ENCODE measurements at regions not wholly inside any gene's neighbourhood (a gene's known extent, or its start where the extent isn't known, plus 50 kb on each side); places are given as distances from the start of the nearest gene placed in this dataset.
"Not testable (repeated sequence)": the region's sequence is repeated elsewhere in the genome, so short reads cannot be mapped to it uniquely, and the experiment has no call there.

DNA sequence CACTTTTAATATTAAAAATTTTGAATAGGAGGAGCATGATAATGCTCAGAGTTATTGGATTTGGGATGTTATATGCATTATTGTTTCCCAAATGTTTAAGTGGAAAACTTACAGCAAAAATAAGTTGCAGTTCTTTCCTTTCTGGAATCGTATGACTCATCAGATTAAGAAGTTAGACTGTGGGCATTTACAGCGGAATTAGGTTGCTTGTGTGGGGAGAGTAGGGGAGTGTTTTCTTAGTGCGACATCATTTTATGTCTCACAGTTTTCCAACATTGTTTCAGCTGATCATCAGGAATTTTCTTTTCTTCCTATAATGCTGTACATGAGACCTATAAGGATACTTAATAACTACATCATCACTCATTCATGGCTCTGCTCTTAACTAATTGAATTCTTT lies 1631.8 kb downstream of the CDH8 start:
- H3K36me3 ChIP-seq (ENCODE audit: control insufficient read depth, insufficient read depth, low read length), result no peaks in the 10 kb centered on the region
- BruUV-seq (replicated peaks), result no TSS peak
- H3K4me1 ChIP-seq (ENCODE audit: control insufficient read depth, insufficient read depth, low read length), result no peaks in the 10 kb centered on the region
- H3K4me3 ChIP-seq (ENCODE audit: low read depth in 2 of 2, low read length in 2 of 2), result no peak overlapping the region
- H3K27ac ChIP-seq (ENCODE audit: low read length), result no peak overlapping the region
- DNase-seq (ENCODE audit: low read depth, low spot score), result no peak
- no peaks in the 10 kb centered on the region for H3K9me3 ChIP-seq (ENCODE audit: control insufficient read depth, insufficient read depth, low read depth, low read length)
- no peaks in the 10 kb centered on the region for H3K27me3 ChIP-seq (ENCODE audit: control insufficient read depth, insufficient read depth, low read length)
- ChIA-PET POLR2A (interaction anchor here (0.5 kb wide), 1 partner anchor 306 kb away, joined by 4 read pairs; no protein-coding TSS in a partner anchor), CTCF (no interaction called here)
- no peak for TF ChIP-seq SIN3A (IDR thresholded peaks at IDR 0.05; ENCODE audit: borderline replicate concordance, insufficient read depth, low read depth, low read length)
- TF ChIP-seq, protein P1, sequence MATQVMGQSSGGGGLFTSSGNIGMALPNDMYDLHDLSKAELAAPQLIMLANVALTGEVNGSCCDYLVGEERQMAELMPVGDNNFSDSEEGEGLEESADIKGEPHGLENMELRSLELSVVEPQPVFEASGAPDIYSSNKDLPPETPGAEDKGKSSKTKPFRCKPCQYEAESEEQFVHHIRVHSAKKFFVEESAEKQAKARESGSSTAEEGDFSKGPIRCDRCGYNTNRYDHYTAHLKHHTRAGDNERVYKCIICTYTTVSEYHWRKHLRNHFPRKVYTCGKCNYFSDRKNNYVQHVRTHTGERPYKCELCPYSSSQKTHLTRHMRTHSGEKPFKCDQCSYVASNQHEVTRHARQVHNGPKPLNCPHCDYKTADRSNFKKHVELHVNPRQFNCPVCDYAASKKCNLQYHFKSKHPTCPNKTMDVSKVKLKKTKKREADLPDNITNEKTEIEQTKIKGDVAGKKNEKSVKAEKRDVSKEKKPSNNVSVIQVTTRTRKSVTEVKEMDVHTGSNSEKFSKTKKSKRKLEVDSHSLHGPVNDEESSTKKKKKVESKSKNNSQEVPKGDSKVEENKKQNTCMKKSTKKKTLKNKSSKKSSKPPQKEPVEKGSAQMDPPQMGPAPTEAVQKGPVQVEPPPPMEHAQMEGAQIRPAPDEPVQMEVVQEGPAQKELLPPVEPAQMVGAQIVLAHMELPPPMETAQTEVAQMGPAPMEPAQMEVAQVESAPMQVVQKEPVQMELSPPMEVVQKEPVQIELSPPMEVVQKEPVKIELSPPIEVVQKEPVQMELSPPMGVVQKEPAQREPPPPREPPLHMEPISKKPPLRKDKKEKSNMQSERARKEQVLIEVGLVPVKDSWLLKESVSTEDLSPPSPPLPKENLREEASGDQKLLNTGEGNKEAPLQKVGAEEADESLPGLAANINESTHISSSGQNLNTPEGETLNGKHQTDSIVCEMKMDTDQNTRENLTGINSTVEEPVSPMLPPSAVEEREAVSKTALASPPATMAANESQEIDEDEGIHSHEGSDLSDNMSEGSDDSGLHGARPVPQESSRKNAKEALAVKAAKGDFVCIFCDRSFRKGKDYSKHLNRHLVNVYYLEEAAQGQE (IDR thresholded peaks at IDR 0.05; ENCODE audit: insufficient read depth in 1 of 2, low read depth in 2 of 2, low read length in 1 of 2), result no peak
- no peak for TF ChIP-seq TCF7L2 (IDR thresholded peaks at IDR 0.05; ENCODE audit: low read depth, low read length)
- no peak for TF ChIP-seq POLR2AphosphoS5 (IDR thresholded peaks at IDR 0.05; ENCODE audit: low read depth, low read length)
- TF ChIP-seq, protein P2, sequence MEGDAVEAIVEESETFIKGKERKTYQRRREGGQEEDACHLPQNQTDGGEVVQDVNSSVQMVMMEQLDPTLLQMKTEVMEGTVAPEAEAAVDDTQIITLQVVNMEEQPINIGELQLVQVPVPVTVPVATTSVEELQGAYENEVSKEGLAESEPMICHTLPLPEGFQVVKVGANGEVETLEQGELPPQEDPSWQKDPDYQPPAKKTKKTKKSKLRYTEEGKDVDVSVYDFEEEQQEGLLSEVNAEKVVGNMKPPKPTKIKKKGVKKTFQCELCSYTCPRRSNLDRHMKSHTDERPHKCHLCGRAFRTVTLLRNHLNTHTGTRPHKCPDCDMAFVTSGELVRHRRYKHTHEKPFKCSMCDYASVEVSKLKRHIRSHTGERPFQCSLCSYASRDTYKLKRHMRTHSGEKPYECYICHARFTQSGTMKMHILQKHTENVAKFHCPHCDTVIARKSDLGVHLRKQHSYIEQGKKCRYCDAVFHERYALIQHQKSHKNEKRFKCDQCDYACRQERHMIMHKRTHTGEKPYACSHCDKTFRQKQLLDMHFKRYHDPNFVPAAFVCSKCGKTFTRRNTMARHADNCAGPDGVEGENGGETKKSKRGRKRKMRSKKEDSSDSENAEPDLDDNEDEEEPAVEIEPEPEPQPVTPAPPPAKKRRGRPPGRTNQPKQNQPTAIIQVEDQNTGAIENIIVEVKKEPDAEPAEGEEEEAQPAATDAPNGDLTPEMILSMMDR (IDR thresholded peaks at IDR 0.05), result no peak
- intact Hi-C loops (cut with micrococcal nuclease; ENCODE audit: unreplicated experiment), result no loop called here
- in situ Hi-C loops (cut with HindIII; ENCODE audit: low pct_unique_long_range_greater_than_20kb, low sequenced_read_pairs), result no loop called here
- ATAC-seq, result no peak

DNA sequence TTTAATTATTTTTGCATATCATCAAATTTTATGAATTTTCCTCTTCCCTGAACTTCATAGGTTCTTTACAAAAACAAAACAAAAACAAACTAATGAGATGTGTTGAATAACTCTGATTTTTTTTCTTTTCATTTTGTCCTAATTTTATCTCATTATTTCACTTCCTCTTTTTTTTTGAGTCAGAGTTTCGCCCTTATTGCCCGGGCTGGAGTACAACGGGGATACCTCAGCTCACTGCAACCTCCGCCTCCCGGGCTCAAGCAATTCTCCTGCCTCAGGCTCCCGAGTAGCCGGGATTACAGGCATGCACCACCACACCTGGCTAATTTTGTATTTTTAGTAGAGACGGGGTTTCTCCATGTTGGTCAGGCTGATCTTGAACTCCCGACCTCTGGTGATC lies 1633.3 kb downstream of the CDH8 start:
- BruUV-seq (replicated peaks); H3K9me3 ChIP-seq (ENCODE audit: control insufficient read depth, insufficient read depth, low read depth, low read length); ATAC-seq; H3K36me3 ChIP-seq (ENCODE audit: control insufficient read depth, insufficient read depth, low read length); H3K4me1 ChIP-seq (ENCODE audit: control insufficient read depth, insufficient read depth, low read length); in situ Hi-C loops (cut with HindIII; ENCODE audit: low pct_unique_long_range_greater_than_20kb, low sequenced_read_pairs); CTCF ChIA-PET; intact Hi-C loops (cut with micrococcal nuclease; ENCODE audit: unreplicated experiment); POLR2A ChIA-PET; DNase-seq (ENCODE audit: low read depth, low spot score); H3K27ac ChIP-seq (ENCODE audit: low read length); H3K27me3 ChIP-seq (ENCODE audit: control insufficient read depth, insufficient read depth, low read length); H3K4me3 ChIP-seq (ENCODE audit: low read depth in 2 of 2, low read length in 2 of 2): not testable (repeated sequence)

- H3K27me3 ChIP-seq (ENCODE audit: control insufficient read depth, insufficient read depth, low read length), result no peaks in the 10 kb centered on the region
- H3K36me3 ChIP-seq (ENCODE audit: control insufficient read depth, insufficient read depth, low read length), result no peaks in the 10 kb centered on the region
- TF ChIP-seq, protein P1 (IDR thresholded peaks at IDR 0.05; ENCODE audit: insufficient read depth in 1 of 2, low read depth in 2 of 2, low read length in 1 of 2), result no peak
- TF ChIP-seq, protein P2 (IDR thresholded peaks at IDR 0.05), result no peak
- TF ChIP-seq TCF7L2 (IDR thresholded peaks at IDR 0.05; ENCODE audit: low read depth, low read length) (no peak), SIN3A (IDR thresholded peaks at IDR 0.05; ENCODE audit: borderline replicate concordance, insufficient read depth, low read depth, low read length) (no peak), POLR2AphosphoS5 (IDR thresholded peaks at IDR 0.05; ENCODE audit: low read depth, low read length) (no peak)
- ATAC-seq (no peak), DNase-seq (ENCODE audit: low read depth, low spot score) (no peak)
- intact Hi-C loops (cut with micrococcal nuclease; ENCODE audit: unreplicated experiment) (no loop called here), in situ Hi-C loops (cut with HindIII; ENCODE audit: low pct_unique_long_range_greater_than_20kb, low sequenced_read_pairs) (no loop called here)
- no peak overlapping the region for H3K4me3 ChIP-seq (ENCODE audit: low read depth in 2 of 2, low read length in 2 of 2)
- ChIA-PET CTCF (no interaction called here), POLR2A (no interaction called here)
- no peaks in the 10 kb centered on the region for H3K4me1 ChIP-seq (ENCODE audit: control insufficient read depth, insufficient read depth, low read length)
- no peak overlapping the region for H3K27ac ChIP-seq (ENCODE audit: low read length)
- BruUV-seq (replicated peaks), result no TSS peak
- no peaks in the 10 kb centered on the region for H3K9me3 ChIP-seq (ENCODE audit: control insufficient read depth, insufficient read depth, low read depth, low read length)
These were observed 1643.9 kb downstream of the CDH8 start for GRCh38 chr16:60392380-60392779.

Data from Panc1 (cell line).